ENCODE measurements at regions not wholly inside any gene's neighbourhood (a gene's known extent, or its start where the extent isn't known, plus 50 kb on each side); places are given as distances from the start of the nearest gene placed in this dataset.

- Mint-ChIP-seq H3K4me3 (ENCODE audit: unreplicated experiment) (no peak overlapping the region), H3K4me1 (ENCODE audit: low read depth) (no peaks in the 10 kb centered on the region), H3K27ac (ENCODE audit: unreplicated experiment) (no peak overlapping the region), H3K27me3 (ENCODE audit: low read depth) (peaks cover 2% of the 10 kb centered on the region), H3K9me3 (ENCODE audit: low read depth) (peaks cover 19% of the 10 kb centered on the region), H3K36me3 (ENCODE audit: low read depth) (peaks cover 2% of the 10 kb centered on the region)
- no peak for TF ChIP-seq CTCF (IDR thresholded peaks at IDR 0.05)
- no peak for DNase-seq (ENCODE audit: low spot score)
Observed at GRCh38 chr7:25512061-25512687, 283.9 kb upstream of the NPVF start.

DNA sequence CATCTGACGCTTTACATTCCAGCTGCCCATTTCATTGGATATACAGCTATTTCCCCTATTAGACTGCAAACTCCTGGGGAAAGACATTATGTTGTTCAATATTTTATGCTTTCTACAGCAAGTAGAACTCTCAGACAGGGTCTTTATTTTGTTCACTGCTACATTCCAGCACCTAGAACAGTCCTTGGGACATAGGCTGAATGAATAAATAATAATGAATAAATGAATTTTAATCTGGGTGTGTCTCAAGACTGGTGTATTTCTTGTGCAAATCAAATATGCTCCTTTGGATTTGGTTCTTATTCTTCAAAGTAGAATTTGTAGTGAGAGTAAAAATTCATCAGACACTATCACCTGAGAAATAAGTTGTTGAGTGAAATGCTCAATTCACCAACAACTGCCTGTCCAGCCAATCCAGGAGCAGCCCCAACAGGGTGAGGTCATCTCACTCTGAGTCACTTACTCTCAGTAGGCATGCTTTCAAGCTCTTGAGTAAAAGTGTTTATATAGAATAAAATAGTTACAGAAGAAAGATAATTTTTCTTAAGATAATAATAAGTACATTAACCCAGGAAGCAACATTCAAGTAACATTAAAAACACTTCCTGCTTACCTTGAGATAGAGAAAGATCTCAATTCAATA, 287.5 kb upstream of the NPVF start:
- no peak overlapping the region for H3K4me3 Mint-ChIP-seq (ENCODE audit: unreplicated experiment)
- TF ChIP-seq CTCF (IDR thresholded peaks at IDR 0.05): no peak
- H3K9me3 Mint-ChIP-seq (ENCODE audit: low read depth): no peaks in the 10 kb centered on the region
- H3K36me3 Mint-ChIP-seq (ENCODE audit: low read depth): no peaks in the 10 kb centered on the region
- no peak overlapping the region for H3K27ac Mint-ChIP-seq (ENCODE audit: unreplicated experiment)
- no peak for DNase-seq (ENCODE audit: low spot score)
- no peaks in the 10 kb centered on the region for H3K4me1 Mint-ChIP-seq (ENCODE audit: low read depth)
- peaks cover 2% of the 10 kb centered on the region for H3K27me3 Mint-ChIP-seq (ENCODE audit: low read depth)

DNA sequence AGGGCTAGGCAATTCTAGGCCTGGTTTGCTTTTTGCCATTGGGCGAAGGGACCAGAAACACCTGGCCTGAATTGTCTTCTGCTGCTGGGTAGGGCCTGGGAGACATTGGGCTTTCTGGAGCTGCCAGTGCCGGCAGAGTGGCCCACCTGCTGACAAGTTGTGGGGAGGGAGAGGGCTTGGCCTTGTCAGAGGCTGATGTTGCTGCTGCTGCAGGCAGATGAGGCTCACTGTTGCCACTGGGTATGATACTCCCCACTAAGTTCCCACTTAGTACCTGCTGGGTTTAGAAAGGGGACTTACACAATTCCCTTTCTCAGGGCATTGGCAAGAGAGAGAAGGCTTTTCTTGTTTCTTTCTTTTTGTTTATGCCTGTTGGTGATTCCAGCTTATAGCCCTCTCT, 289.6 kb upstream of the NPVF start:
- DNase-seq (ENCODE audit: low spot score): no peak
- Mint-ChIP-seq H3K9me3 (ENCODE audit: low read depth) (no peaks in the 10 kb centered on the region), H3K4me3 (ENCODE audit: unreplicated experiment) (no peak overlapping the region), H3K4me1 (ENCODE audit: low read depth) (no peaks in the 10 kb centered on the region), H3K27ac (ENCODE audit: unreplicated experiment) (no peak overlapping the region), H3K36me3 (ENCODE audit: low read depth) (no peaks in the 10 kb centered on the region), H3K27me3 (ENCODE audit: low read depth) (peaks cover 2% of the 10 kb centered on the region)
- TF ChIP-seq CTCF (IDR thresholded peaks at IDR 0.05): no peak

DNA sequence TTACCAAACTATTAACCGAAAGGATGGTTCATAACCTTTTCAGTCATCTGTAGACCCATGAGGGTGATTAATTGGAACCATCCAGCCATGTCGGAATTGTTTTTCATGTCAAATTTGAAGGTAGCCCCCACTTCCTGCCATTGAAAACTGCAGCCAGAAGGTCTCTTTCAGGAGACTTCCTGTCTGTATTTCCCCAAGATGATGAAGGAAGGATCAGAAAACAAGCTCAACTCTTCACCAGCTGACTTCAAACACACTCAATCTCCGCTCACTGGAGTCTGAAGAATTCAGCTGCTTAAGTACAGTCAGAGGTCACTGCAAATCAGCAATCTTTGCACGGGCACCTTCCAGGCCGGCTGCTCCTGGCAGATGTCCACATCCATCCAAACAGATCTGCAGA, 291.7 kb upstream of the NPVF start:
- H3K27me3 Mint-ChIP-seq (ENCODE audit: low read depth): peaks cover 8% of the 10 kb centered on the region
- no peak for TF ChIP-seq CTCF (IDR thresholded peaks at IDR 0.05)
- DNase-seq (ENCODE audit: low spot score): no peak

GRCh38 chr7:25520516-25520915, 292.2 kb upstream of the NPVF start:
- H3K9me3 Mint-ChIP-seq (ENCODE audit: low read depth): no peaks in the 10 kb centered on the region
- H3K4me3 Mint-ChIP-seq (ENCODE audit: unreplicated experiment): no peak overlapping the region
- H3K27me3 Mint-ChIP-seq (ENCODE audit: low read depth): peaks cover 9% of the 10 kb centered on the region
- no peak overlapping the region for H3K27ac Mint-ChIP-seq (ENCODE audit: unreplicated experiment)
- no peaks in the 10 kb centered on the region for H3K36me3 Mint-ChIP-seq (ENCODE audit: low read depth)
- no peak for TF ChIP-seq CTCF (IDR thresholded peaks at IDR 0.05)
- DNase-seq (ENCODE audit: low spot score): no peak
- no peaks in the 10 kb centered on the region for H3K4me1 Mint-ChIP-seq (ENCODE audit: low read depth)

More for the DNA sequence above, 291.7 kb upstream of the NPVF start:
- no peak overlapping the region for H3K4me3 Mint-ChIP-seq (ENCODE audit: unreplicated experiment)
- H3K36me3 Mint-ChIP-seq (ENCODE audit: low read depth): no peaks in the 10 kb centered on the region
- no peak overlapping the region for H3K27ac Mint-ChIP-seq (ENCODE audit: unreplicated experiment)
- no peaks in the 10 kb centered on the region for H3K4me1 Mint-ChIP-seq (ENCODE audit: low read depth)
- H3K9me3 Mint-ChIP-seq (ENCODE audit: low read depth): no peaks in the 10 kb centered on the region

All from chondrocyte (in vitro differentiated cells).